Esophagus squamous epithelium (tissue), 5 donors: ENCODE measurements at regions not wholly inside any gene's neighbourhood (a gene's known extent, or its start where the extent isn't known, plus 50 kb on each side); places are given as distances from the start of the nearest gene placed in this dataset.

Experiments used
- DNase-seq: peaks from one replicate; lab custom pipeline; 2025; lab: John Stamatoyannopoulos, UW
- H3K27ac ChIP-seq, 4 donors: fragments of 200-600 bp; sonication (generic); one replicate each; pipeline ENCODE4 v1.5.1; 2016 to 2019; ENCODE audit warnings: mild to moderate bottlenecking in 1 of 4
- H3K27me3 ChIP-seq, 4 donors: fragments of 200-600 bp; sonication (generic); 1 replicate in 3 of 4; 2 replicates in 1 of 4; pipeline versions ENCODE4 v1.5.1 to v1.6.0; 2017 to 2021; ENCODE audit warnings: antibody characterized with exemption in 1 of 4
- H3K36me3 ChIP-seq, 3 donors: fragments of 200-600 bp; sonication (generic); one replicate each; pipeline ENCODE4 v1.5.1; 2016 to 2019
- H3K4me1 ChIP-seq, 3 donors: fragments of 200-600 bp; sonication (generic); one replicate each; pipeline ENCODE4 v1.5.1; 2017 to 2019
- H3K4me3 ChIP-seq, 4 donors: fragments of 200-600 bp; sonication (generic); 1 replicate in 3 of 4; 2 replicates in 1 of 4; pipeline ENCODE4 v1.5.1; 2016 to 2019; ENCODE audit warnings: mild to moderate bottlenecking in 2 of 4, moderate library complexity in 1 of 4
- H3K9me3 ChIP-seq, 3 donors: fragments of 200-600 bp; sonication (generic); one replicate each; pipeline ENCODE4 v1.5.1; 2016 to 2019
- POLR2A ChIP-seq, 4 donors: fragments of 450-650 bp; IDR thresholded peaks; one replicate each; pipeline ENCODE4 v1.6.1; 2017; ENCODE audit warnings: antibody characterized with exemption in 4 of 4, mild to moderate bottlenecking in 4 of 4, moderate library complexity in 3 of 4
- WGBS, 2 donors: methylation state at CpG; one replicate each; pipeline ENCODE4 v1.1.5; 2018; 5-methylcytosine and 5-hydroxymethylcytosine counted together
- intact Hi-C: fragments of 100-400 bp; cut with DNase I; formaldehyde crosslinking; loops from one replicate; pipeline ENCODE4 v1.15.0; 2022
- TF ChIP-seq, protein P1 (sequence below), 6 experiments: fragments of 450-650 bp in 4 of 6; fragments of 200-600 bp in 2 of 6; sonication (generic) in 2 of 6; IDR thresholded peaks; one replicate each; pipeline ENCODE4 v1.5.1; 2016 to 2019; ENCODE audit warnings: antibody characterized with exemption in 6 of 6, mild to moderate bottlenecking in 4 of 6, moderate library complexity in 4 of 6
- donor health status: DM: yes; HTN: yes; CAD: no.

DNA sequence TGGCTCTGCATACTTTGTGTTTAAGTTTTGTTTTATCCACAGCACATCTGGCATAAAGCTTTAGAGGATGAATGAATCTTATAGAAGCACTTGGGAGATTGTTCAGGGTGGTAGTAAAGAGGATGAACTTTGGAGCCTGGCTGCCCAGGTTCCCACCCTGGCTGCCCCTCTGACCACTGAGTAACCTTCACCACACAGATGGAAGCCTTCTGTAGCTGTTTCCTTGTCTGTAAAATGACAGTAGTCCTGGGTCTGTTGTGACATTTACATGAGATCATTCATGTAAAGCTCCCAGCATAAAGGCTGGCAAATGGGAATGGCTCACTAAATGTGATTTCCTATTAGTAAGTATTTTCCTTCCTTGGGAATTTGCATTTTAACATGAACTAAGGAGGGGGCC lies 85.7 kb upstream of the FAM169A start:
- intact Hi-C loops, result no loop called here
- TF ChIP-seq, protein P1, sequence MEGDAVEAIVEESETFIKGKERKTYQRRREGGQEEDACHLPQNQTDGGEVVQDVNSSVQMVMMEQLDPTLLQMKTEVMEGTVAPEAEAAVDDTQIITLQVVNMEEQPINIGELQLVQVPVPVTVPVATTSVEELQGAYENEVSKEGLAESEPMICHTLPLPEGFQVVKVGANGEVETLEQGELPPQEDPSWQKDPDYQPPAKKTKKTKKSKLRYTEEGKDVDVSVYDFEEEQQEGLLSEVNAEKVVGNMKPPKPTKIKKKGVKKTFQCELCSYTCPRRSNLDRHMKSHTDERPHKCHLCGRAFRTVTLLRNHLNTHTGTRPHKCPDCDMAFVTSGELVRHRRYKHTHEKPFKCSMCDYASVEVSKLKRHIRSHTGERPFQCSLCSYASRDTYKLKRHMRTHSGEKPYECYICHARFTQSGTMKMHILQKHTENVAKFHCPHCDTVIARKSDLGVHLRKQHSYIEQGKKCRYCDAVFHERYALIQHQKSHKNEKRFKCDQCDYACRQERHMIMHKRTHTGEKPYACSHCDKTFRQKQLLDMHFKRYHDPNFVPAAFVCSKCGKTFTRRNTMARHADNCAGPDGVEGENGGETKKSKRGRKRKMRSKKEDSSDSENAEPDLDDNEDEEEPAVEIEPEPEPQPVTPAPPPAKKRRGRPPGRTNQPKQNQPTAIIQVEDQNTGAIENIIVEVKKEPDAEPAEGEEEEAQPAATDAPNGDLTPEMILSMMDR (IDR thresholded peaks at IDR 0.05), result no peak
- TF ChIP-seq POLR2A (IDR thresholded peaks at IDR 0.05), result no peak
- no peak for DNase-seq

DNA sequence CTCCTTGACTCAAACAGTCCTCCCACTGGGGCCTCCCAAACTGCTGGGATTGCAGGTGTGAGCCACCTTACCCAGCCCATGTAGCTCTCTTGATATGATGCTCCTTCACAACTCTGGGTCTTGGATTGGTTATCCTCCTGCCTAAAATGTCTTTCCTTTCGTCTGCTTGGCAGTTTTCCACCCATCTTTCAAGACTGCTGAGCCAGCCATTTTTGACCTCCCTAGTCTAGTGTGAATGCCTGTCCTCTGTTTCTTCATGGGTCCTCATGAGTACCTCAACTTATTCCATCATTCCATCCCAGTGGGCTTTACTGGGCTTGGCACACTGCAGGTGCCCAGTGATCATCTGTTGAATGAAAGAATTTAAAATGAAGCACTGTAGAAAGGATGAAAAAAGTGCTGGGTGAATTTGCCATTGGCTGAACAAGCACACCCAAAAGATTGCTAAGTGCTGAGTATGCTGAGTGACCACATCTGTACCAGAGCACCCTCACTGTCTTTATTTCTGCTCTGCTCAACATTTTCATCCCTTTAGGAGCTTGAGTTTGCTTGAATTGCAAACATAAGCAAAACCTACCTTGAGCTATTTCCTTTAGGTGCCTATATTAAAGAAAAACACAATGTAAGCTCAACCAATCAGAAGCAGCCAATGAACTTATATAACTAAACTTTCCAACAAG lies 84.8 kb upstream of the FAM169A start:
- Histone ChIP-seq H3K36me3 (no peaks in the 10 kb centered on the region), H3K27me3 (no peaks in the 10 kb centered on the region), H3K4me3 (no peak overlapping the region), H3K4me1 (peaks cover 0 to 8% (median 3%) of the 10 kb centered on the region in 3 donors), H3K27ac (no peak overlapping the region), H3K9me3 (no peaks in the 10 kb centered on the region)
- 44 to 55% methylated on average over 1 of the region's 1 CpG for WGBS, 2 donors
- TF ChIP-seq, protein P1 (IDR thresholded peaks at IDR 0.05), result no peak
- TF ChIP-seq POLR2A (IDR thresholded peaks at IDR 0.05), result no peak
- no peak for DNase-seq
- intact Hi-C loops, result no loop called here

More for the DNA sequence above, 85.7 kb upstream of the FAM169A start:
- Histone ChIP-seq H3K4me1 (peaks cover 0 to 8% (median 3%) of the 10 kb centered on the region in 3 donors), H3K9me3 (no peaks in the 10 kb centered on the region), H3K4me3 (no peak overlapping the region), H3K27ac (no peak overlapping the region), H3K27me3 (no peaks in the 10 kb centered on the region), H3K36me3 (no peaks in the 10 kb centered on the region)

DNA sequence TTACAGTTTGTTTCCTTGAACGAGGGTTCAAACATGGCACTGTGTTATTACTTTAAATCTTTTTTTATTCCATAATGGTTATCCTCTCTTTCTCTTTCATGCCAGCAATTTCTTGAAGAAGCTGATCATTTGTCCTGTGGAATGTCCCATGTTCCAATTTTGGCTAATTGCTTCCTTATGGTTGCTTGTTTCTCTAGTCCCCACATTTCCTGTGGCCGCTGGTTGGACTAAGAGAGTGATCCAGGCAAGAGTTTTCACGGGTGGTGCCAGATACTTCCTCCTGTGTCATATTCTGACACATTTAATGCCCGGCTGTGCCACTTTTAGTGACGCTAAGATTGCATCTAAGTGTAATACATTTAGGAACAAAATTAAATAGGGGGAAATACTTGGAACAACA lies 83.8 kb upstream of the FAM169A start:
- no peaks in the 10 kb centered on the region for H3K27me3 ChIP-seq
- WGBS, 2 donors, result 43 to 61% methylated on average over 5 of the region's 5 CpGs
- H3K4me1 ChIP-seq, result peaks cover 0 to 8% (median 3%) of the 10 kb centered on the region in 3 donors
- intact Hi-C loops, result no loop called here
- H3K9me3 ChIP-seq, result no peaks in the 10 kb centered on the region
- TF ChIP-seq, protein P1 (IDR thresholded peaks at IDR 0.05), result no peak
- no peak for TF ChIP-seq POLR2A (IDR thresholded peaks at IDR 0.05)
- no peaks in the 10 kb centered on the region for H3K36me3 ChIP-seq
- no peak for DNase-seq
- H3K27ac ChIP-seq, result no peak overlapping the region
- H3K4me3 ChIP-seq, result no peak overlapping the region

DNA sequence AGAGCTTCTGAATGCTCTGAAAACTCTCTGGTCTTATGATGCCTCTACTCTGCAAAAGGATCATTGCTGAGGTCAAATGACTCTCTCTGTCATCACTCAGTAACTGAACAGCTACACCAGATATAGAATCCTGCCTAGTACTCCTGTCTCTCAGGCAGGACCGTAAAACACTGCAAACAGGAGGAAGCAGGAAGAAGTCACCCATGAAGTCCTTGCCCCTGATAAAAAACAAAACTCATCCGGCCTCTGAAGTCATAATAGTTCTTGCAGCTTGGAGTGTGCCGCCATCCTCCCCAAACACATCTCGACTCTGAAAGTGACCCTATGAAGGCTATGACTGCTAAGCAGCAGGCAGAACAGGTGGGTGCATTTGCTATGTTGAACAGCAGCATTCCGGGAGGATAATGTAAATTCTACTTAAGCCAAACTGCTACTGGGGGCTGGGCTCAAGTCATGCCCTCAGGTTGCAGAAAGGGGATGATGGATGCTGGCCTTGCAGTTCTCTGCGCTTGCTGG lies 81.9 kb upstream of the FAM169A start:
- DNase-seq, result no peak
- no peak overlapping the region for H3K27ac ChIP-seq

DNA sequence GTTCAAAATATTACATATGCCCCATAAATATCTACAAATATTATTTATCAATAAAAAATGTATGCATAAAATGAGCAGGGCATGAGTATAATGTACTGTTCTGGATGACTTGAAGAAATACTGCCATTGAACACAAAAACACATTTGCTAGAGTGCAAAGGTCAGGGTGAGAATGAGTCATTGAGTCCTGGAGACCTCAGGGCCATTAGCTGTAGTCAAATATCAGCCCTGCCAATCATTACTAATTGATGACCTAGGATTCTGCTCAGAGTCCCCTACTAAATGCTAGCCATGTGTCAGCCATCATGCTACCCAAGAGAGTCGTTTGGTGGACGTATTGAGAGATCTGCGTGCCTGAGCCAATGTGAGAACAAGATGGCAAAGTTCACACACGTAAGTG lies 80.3 kb upstream of the FAM169A start:
- no peak for DNase-seq
- H3K4me1 ChIP-seq, result peaks cover 0 to 8% (median 3%) of the 10 kb centered on the region in 3 donors
- no peak overlapping the region for H3K27ac ChIP-seq
- TF ChIP-seq, protein P1 (IDR thresholded peaks at IDR 0.05), result no peak
- no peak for TF ChIP-seq POLR2A (IDR thresholded peaks at IDR 0.05)
- no peak overlapping the region for H3K4me3 ChIP-seq
- H3K9me3 ChIP-seq, result no peaks in the 10 kb centered on the region
- intact Hi-C loops, result no loop called here
- no peaks in the 10 kb centered on the region for H3K36me3 ChIP-seq
- 77 to 82% methylated on average over 4 of the region's 4 CpGs for WGBS, 2 donors
- no peaks in the 10 kb centered on the region for H3K27me3 ChIP-seq

More for the DNA sequence above, 81.9 kb upstream of the FAM169A start:
- no peaks in the 10 kb centered on the region for H3K27me3 ChIP-seq
- 45 to 58% methylated on average over 5 to 6 of the region's 6 CpGs for WGBS, 2 donors
- peaks cover 0 to 8% (median 3%) of the 10 kb centered on the region in 3 donors for H3K4me1 ChIP-seq
- no peaks in the 10 kb centered on the region for H3K9me3 ChIP-seq
- no peak for TF ChIP-seq POLR2A (IDR thresholded peaks at IDR 0.05)
- no peaks in the 10 kb centered on the region for H3K36me3 ChIP-seq
- intact Hi-C loops, result no loop called here
- no peak overlapping the region for H3K4me3 ChIP-seq
